HG03457 (cell line): ENCODE measurements at regions not wholly inside any gene's neighbourhood (a gene's known extent, or its start where the extent isn't known, plus 50 kb on each side); places are given as distances from the start of the nearest gene placed in this dataset.
"Not testable (repeated sequence)": the region's sequence is repeated elsewhere in the genome, so short reads cannot be mapped to it uniquely, and the experiment has no call there.

Experiments used
- ATAC-seq: cut with Tn5 transposase; IDR thresholded peaks from one replicate; pipeline ENCODE4 v1.9.1; 2021; ENCODE audit warnings: moderate number of reproducible peaks; ENCODE audit not compliant: unreplicated experiment

DNA sequence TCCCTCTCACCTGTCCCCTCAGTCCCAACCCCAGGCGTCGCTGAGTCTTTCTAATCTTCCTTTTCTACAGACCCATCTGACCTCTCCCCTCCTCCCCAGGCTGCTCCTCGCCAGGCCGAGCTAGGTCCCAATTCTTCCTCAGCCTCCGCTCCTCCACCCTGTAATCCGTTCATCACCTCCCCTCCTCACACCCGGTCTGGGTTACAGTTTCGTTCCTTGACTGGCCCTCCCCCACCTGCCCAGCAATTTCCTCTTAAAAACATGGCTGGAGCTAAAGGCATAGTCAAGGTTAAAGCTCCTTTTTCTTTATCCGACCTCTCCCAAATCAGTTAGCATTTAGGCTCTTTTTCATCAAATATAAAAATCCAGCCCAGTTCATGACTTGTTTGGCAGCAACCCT, 262.0 kb downstream of the SMARCA2 start:
- ATAC-seq: not testable (repeated sequence)

DNA sequence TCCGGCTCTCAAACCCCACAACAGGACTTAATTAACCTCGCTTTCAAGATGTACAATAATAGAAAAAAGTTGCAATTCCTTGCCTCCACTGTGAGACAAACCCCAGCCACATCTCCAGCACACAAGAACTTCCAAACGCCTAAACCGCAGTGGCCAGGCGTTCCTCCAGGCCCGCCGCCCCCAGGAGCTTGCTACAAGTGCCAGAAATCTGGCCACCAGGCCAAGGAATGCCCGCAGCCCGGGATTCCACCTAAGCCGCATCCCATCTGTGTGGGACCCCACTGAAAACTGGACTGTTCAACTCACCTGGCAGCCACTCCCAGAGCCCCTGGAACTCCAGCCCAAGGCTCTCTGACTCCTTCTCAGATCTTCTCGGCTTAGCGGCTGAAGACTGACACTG, 262.5 kb downstream of the SMARCA2 start:
- not testable (repeated sequence) for ATAC-seq

DNA sequence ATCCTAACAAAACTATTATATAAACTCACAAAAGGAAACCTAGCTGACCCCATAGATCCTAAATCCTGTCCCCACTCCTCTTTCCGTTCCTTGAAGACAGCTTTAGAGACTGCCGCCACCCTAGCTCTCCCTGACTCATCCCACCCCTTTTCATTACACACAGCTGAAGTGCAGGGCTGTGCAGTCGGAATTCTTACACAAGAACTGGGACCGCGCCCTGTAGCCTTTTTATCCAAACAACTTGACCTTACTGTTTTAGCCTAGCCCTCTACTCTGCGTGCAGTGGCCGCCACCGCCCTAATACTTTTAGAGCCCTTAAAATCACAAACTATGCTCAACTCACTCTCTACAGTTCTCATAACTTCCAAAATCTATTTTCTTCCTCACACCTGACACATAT, 264.0 kb downstream of the SMARCA2 start:
- ATAC-seq: not testable (repeated sequence)

DNA sequence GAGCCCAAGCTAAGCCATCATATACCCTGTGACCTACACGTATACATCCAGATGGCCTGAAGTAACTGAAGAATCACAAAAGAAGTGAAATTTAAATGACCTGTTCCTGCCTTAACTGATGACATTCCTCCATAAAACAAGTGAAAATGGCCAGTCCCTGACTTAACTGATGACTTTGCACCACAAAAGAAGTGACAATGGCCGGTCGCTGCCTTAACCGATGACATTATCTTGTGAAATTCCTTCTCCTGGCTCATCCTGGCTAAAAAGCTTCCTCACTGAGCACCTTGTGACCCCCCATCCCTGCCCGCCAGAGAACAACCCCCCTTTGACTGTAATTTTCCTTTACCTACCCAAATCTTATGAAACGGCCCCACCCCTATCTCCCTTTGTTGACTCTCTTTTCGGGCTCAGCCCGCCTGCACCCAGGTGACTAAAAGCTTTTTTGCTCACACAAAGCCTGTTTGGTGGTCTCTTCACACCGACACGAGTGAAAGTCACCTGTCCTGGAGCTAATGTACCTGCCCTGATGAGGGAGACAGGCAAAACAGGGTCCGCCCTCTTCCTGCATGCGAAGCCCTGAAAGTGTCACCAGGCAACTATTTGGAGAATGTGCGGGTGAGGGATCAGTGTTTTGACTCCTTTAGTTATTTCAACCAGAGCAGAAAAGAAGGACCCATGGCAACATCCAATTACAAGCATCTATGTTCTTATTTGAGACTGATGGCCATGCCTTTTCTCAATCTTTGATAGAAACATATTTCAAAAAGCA, 266.1 kb downstream of the SMARCA2 start:
- no peak for ATAC-seq

DNA sequence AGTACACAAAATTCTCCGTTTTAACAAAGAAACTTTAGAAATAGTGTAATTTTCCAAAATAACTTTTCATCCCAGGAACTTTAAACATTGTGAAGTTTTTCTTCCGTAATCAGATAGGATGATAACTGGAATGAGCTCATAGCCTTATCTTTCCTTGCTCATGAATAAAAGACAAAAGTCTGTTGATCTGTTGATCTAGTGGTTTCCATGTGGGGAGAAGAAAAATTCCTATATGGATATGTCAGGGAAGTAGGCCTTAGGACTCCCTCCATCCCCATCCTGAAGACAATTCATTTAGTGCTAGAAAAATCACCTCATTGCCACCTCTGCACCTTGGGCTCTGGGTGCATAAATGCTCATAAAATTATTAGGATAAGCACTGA, 266.6 kb downstream of the SMARCA2 start:
- no peak for ATAC-seq

DNA sequence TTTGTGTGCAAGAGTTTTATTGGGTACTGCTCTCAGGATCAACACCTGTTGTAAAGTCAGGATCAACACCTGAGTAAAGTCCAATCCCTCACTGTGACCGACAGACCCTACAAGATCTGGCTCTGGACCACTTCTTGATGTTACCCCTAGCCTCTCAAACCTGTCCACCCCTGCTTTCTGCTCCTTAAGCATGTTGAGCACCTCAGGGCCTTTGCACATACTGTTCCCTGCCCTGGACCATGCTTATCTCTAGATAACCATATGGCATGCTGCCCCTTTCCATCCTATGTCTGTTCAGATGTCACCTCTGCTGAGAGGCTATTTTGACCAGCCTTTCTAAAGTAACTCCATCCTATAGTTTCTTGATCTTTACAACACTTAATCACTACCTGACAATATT, 269.6 kb downstream of the SMARCA2 start:
- no peak for ATAC-seq

DNA sequence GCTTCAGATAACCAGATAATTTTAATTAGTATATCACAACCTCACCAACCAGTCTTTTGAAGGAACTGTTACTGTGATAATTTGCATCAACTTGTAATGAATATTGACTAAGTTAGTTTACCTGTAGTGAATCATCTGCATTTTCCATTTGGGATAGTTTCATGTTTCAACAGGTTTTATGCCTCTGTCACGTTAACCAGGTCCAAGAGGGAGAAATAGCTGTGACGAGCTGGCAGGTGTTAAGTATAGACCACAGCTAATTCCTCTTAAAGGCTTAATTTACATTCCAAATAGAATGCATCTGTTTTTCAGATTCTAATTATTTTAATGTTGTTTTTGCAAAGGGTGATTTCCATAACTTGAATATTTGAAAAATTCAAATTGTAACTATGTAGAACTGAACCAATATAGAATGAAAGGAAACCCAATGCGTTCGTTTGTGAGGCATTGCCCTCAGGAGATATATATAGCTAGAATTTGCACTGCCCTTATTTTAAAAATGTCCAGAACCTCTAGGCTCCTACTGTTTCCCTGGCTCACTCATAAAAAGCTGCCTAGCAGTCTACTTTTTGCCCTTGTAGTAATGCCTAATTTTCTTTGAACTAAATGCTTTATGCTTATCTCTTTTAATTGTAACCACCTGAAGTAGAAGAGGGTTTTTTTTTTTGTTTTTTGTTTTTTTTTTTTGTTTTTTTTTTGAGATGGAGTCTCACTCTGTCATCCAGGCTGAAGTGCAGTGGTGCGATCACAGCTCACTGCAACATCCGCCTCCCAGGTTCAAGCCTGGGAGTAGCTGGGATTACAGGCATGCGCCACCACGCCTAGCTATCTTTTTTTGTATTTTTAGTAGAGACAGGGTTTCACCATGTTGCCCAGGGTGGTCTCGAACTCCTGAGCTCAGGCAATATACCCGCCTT, 270.5 kb downstream of the SMARCA2 start:
- no peak for ATAC-seq

DNA sequence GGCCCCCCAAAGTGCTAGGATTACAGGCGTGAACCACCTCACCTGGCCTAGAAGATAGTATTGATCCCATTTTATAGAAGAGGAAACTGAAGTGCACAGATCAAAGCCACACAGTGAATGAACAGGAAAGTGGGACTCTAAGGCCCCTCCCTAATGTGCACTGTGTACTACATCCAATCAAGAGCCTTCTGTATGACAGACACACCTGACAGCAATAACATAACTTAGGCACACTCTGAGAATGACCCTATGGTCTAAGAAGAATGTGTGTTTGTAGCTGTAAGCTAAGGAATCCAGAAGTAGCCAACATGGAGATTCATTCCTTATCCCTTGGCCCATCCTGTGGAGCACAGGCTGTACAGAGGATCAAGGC, 271.2 kb downstream of the SMARCA2 start:
- no peak for ATAC-seq

DNA sequence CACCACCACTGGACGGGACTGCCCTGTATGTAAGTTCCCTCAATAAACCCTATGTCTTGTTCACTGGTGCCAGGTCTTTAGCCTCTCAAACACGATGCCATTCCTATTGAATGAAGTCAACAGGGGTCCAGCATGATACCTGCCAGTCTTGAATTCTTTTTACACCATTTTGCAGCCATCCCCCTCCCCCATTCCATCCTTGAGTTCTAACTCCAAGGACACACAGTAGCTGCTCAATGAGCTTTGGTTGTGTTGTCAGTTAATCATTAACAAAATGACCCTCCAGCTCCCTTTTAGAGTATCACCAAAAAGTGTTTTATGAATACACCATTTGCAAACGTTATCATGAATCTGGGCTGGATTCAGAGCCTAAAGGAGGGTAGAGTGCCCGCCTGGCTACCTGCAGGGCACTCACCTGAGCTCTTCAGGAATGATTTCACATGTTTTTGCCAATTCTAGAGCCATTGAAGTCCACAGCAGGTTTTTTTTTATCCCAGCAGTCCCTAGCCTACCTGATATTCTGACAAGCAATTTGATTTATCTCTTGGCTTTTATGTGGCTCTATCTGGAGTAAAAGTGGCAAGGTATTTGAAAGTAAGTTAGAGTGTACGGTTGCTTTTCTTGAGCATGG, 271.8 kb downstream of the SMARCA2 start:
- ATAC-seq: no peak

DNA sequence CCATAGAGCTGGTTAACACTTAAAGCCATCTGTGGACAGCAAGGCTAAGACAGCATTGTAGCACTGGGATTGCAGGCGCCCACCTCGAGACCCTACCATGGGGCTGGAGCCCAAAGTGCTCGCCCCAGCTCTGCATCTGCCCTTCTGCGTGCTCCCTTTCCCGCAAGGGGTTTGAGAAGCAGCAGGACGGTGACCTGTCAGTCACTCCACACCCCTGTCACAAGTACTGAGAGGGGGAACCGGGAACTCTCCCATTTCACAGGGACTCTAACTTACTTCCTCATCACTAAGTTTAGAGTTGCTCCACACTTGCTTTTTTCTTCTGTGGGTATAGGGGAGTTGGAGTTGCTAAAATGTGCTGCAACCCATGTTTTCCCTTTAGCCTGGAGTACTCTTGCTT, 273.2 kb downstream of the SMARCA2 start:
- no peak for ATAC-seq

DNA sequence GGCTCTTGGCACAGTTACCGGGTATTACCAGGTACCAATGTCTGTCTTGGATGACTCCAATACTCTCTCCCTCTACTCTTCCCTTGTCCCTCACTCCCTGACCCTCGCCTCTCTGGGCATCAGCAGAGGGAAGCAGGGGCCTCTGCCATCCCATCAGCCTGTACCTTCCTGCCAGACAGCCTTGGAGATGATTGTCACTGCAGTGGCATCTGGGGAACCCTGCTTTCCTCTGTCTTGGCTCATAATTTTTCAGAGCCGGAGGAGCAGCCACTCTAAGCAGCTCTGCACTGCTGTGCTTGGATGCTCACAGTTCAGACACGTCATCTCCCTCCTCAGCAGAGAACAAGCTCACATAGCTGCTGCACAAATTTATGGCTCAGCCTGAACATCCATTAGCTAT, 274.1 kb downstream of the SMARCA2 start:
- ATAC-seq: no peak

DNA sequence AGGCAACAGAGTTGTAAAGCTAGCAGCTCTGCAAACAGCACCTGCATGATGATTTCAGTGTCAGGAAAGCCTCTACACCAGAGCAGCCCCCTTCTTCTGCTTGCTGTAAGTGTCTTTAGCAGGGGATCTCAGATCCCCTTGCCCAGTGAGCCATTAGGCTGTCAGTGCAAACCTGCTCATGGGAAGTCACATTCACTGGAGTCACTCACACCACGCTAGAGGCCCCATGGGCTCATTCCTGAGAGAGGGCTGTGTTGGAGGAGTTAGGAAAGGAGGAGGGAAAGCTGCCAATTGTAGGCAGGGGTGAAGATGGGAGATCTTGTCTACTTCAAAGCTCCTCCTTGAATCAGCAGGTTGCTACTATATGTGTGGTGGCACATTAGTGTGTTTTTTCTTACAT, 275.2 kb downstream of the SMARCA2 start:
- ATAC-seq: no peak

DNA sequence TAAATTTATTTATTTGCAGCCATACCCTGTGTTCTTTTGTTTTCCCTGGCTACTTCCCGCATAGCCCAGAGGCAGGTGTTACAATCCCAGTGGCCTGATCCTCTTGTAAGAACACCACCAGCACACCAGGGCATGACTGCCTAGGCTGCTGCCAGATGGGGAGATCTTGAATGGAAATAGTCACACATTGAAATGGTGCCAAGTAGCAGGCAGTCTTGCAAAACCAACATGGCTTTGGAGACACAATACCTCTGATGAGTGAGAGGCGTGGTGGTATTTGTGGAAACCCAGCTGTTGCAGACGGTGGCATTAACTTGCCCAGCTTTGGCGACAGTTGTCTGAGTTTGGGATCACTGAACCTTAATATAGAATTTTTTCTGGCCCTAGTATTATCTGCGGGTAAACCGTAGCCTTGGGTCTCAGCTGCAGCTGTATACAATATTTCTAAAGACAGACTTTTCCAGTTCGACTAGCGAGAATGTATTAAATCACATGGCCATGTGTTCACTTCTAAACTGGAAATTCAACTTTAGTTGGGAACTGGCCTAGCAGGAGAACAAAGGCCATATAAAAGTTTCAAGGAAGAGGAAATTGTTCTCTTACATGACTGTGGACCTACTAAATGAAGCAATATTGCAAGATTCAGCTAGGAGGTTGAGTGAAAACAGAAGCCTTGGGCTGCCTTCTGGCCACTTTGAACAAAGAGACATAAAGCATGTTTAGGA, 277.0 kb downstream of the SMARCA2 start:
- ATAC-seq: no peak

DNA sequence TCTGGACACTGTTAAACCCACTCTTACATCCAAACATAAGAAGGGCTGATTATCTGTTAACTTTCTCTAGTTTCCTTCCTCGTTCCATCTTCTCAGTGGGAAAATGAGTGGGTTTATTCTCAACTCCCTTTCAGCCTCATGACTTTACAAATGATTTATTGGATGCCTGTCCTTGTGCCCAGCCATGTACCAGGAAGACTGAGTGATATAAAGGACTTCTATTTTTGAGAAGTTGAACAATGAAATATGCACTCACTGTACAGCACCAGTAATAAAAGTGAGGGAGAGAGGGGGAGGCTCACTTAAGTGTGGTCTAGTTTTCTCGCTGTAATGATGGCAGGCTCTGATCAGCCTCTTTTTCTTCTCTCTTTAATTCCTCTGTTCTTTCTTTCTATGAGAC, 277.6 kb downstream of the SMARCA2 start:
- ATAC-seq: no peak

DNA sequence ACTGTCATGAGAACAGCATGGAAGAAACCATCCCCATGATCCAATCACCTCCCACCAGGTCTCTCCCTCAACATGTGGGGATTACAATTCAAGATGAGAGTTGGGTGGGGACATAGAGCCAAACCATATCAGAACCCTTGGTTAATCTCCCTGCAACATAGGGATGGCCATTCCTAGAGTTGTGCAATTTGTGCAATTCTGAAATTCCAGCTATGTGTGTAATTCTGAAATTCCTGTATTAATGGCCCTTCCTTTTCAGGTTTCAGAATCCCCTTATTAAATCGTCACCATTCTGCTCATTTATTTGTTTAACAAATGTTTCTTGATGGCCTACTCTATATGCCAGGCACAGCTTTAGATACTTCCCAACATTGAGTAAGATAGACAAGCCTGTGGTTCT, 282.6 kb downstream of the SMARCA2 start:
- no peak for ATAC-seq

DNA sequence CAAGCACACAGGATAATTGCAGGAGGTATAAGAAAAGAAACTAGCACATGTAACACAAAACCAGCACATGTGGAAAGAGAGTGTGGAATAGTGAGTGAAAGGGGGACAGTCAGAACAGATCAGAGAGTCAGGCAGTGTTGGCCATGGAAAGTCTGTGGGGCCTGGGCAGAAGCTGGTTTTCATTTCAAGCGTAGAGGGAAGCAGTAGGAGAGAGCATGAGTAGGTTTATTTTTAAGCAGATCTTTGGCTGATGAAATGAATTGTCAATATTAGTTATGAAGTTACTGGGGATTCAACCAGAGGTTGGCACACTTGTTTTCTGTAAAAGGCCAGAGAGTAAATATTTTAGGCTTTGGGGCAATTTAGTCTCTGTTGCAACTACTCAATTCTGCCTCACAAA, 283.1 kb downstream of the SMARCA2 start:
- ATAC-seq: no peak

DNA sequence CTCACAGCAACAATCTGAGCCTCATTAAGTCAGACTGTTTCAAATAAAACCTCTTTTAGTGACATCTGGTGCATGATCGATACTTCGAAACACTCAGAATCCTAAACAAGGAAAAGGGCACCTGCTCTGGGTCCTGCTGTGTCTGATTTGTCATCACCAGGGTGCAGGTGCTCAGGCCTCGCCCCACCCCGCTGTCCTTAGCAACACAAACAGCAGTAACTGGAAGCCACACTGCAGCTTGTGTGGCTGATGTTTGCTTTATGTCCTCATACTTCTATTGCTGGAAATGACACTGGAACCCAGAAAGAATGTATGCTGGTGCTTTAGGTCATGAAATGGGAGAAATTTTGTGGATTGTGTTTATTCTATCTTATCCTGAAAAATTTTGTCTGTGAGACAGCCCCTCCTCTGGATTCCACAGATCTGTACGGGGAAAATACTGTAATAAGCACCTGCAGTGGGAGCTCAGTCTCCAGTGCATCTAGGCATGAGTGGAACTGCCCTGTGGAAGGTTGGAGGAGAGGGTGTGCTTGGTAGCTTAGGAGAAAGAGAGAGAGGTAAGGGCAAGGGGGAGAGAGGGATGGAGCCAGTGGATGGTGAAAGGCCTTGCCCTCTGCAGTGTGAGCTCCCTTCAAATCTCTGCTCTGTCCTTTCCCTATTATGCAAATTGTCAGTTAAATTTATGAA, 284.2 kb downstream of the SMARCA2 start:
- ATAC-seq: no peak

DNA sequence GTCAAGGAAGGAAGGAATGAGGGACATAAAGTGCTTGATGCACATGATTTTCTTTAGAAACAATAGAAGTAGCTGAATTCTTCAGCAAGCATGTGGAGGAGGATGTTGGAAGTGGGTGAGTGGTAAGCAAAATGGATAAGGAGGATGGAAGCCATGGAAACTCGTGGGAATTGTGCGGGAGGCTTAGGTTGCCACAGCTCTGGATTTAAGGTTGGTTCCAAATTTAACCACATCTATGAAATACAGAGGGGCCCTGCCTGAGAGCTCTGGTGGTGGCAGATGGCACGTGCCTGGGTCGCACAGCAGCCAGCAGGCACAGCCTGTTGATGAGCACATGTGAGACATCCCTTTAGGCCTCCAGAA, 284.7 kb downstream of the SMARCA2 start:
- no peak for ATAC-seq

DNA sequence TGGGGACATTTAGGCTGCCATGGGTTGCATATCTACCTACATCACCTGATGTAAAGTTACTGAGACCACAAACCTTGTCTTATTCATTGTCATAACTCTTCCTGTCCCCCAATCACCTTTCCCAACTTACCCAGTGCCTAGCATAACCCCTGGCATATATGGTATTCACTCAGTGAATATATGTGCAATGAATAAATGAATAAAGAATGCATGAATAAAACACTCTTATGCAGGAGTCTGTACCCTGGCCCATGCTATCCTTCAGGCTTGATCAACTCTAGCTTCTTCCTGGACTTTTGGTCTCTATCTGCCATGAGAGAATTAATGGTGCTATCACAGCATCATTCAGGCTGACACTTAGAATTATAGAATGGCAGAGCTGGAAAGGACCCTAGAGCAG, 285.2 kb downstream of the SMARCA2 start:
- ATAC-seq: no peak

DNA sequence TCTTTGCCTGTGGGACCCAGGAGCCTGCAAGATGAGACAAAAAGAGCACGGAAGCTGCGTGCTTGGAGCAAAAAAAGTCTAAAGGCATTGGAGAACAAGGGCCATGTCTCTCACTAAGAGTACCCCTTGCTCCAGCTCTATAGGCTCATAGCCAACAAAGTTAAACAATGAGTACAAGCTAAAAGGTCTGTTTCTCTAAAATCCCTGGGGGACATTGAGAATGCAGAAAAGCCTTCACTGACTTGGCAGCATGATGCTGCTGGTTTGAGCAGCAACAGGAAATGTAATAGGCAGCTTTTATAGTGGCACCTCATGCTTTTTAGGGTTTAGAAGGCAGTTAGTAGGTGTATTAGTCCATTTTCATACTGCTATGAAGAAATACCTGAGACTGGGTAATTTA, 287.5 kb downstream of the SMARCA2 start:
- ATAC-seq: no peak

DNA sequence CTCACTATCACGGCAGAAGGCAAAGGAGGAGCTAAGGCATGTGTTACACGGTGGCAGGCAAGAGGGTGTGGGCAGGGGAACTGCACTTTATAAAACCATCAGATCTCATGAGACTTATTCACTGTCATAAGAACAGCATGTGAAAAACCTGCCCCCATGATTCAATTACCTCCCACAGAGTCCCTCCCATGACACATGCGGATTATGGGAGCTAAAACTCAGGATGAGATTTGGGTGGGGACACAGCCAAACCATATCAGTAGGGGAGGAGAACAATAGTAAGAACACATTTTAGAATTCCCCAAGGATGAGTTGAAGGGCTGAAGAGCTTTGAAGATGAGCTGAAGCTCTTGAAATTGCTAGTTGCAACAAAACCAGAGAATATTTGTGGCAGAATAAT, 287.9 kb downstream of the SMARCA2 start:
- ATAC-seq: no peak
